SKM-1 (cell line): ENCODE measurements at regions not wholly inside any gene's neighbourhood (a gene's known extent, or its start where the extent isn't known, plus 50 kb on each side); places are given as distances from the start of the nearest gene placed in this dataset.
A peak's percentile ranks its signal among the peaks of the same experiment; 100 is the strongest.
"Not testable (repeated sequence)": the region's sequence is repeated elsewhere in the genome, so short reads cannot be mapped to it uniquely, and the experiment has no call there.

Source experiments
- DNase-seq: peaks from one replicate; lab custom pipeline; 2025; ENCODE audit not compliant: unreplicated experiment; lab: John Stamatoyannopoulos, UW

GRCh38 chr16:55015181-55015913, 84.7 kb downstream of the IRX5 start:
- DNase-seq: no peak

GRCh38 chr16:55016515-55016914, 85.8 kb downstream of the IRX5 start:
- no peak for DNase-seq

- DNase-seq: no peak
Measured at GRCh38 chr16:55017321-55017720, 86.7 kb downstream of the IRX5 start.

- no peak for DNase-seq
Measured at GRCh38 chr16:55018881-55019280, 88.2 kb downstream of the IRX5 start.

GRCh38 chr16:55019419-55020131, 88.9 kb downstream of the IRX5 start:
- DNase-seq: no peak

- no peak for DNase-seq
Measured at GRCh38 chr16:55021595-55022475, 91.2 kb downstream of the IRX5 start.

- not testable (repeated sequence) for DNase-seq
Measured at GRCh38 chr16:55027260-55027659, 96.6 kb downstream of the IRX5 start.

GRCh38 chr16:55029509-55029908, 98.8 kb downstream of the IRX5 start:
- DNase-seq: no peak

- no peak for DNase-seq
Measured at GRCh38 chr16:55030944-55031343, 100.3 kb downstream of the IRX5 start.

GRCh38 chr16:55031481-55031880, 100.8 kb downstream of the IRX5 start:
- no peak for DNase-seq

GRCh38 chr16:55033225-55034156, 102.8 kb downstream of the IRX5 start:
- no peak for DNase-seq

GRCh38 chr16:55035029-55035428, 104.4 kb downstream of the IRX5 start:
- peak; percentile 13 for DNase-seq

GRCh38 chr16:55035956-55036355, 105.3 kb downstream of the IRX5 start:
- no peak for DNase-seq

GRCh38 chr16:55036371-55036821, 105.7 kb downstream of the IRX5 start:
- DNase-seq: no peak

GRCh38 chr16:55037046-55037445, 106.4 kb downstream of the IRX5 start:
- no peak for DNase-seq

GRCh38 chr16:55037966-55038365, 107.3 kb downstream of the IRX5 start:
- DNase-seq: no peak

GRCh38 chr16:55039042-55039441, 108.4 kb downstream of the IRX5 start:
- no peak for DNase-seq

- DNase-seq: no peak
Measured at GRCh38 chr16:55039511-55039910, 108.8 kb downstream of the IRX5 start.

GRCh38 chr16:55039931-55040330, 109.3 kb downstream of the IRX5 start:
- no peak for DNase-seq

- no peak for DNase-seq
Measured at GRCh38 chr16:55040366-55041086, 109.9 kb downstream of the IRX5 start.
